ENCODE measurements at regions not wholly inside any gene's neighbourhood (a gene's known extent, or its start where the extent isn't known, plus 50 kb on each side); places are given as distances from the start of the nearest gene placed in this dataset.

DNA sequence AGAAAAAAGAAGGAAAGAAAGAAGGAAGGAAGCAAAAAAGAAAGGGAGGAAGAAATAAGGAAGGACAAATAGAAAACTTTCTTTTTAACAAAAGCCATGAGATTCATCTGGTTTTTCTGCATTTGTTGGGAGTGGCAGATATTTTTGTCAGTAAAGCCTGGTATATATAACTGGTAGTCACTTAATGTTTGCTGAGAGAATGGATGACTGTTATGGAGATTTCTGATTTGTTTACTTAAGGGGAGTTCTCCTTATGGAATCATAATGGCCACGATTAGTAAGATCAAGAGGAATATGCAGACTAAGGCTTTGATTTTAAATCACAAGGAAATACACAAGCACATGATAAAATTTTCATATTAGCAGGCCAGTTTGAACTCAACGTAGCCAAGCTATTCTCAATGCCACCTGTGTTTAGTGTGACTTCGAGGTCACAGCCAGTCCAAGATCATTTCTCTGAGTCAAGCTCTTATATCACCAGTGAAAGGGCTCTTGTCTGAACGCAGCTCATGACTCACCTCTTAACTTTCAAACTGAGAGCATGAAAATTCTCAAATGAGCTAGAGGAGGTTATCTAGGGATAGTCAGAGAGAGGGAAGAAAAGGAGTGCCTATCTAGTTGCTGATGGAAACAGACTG, 445.1 kb upstream of the ZMIZ1 start (continued):
- TF ChIP-seq, protein P1, sequence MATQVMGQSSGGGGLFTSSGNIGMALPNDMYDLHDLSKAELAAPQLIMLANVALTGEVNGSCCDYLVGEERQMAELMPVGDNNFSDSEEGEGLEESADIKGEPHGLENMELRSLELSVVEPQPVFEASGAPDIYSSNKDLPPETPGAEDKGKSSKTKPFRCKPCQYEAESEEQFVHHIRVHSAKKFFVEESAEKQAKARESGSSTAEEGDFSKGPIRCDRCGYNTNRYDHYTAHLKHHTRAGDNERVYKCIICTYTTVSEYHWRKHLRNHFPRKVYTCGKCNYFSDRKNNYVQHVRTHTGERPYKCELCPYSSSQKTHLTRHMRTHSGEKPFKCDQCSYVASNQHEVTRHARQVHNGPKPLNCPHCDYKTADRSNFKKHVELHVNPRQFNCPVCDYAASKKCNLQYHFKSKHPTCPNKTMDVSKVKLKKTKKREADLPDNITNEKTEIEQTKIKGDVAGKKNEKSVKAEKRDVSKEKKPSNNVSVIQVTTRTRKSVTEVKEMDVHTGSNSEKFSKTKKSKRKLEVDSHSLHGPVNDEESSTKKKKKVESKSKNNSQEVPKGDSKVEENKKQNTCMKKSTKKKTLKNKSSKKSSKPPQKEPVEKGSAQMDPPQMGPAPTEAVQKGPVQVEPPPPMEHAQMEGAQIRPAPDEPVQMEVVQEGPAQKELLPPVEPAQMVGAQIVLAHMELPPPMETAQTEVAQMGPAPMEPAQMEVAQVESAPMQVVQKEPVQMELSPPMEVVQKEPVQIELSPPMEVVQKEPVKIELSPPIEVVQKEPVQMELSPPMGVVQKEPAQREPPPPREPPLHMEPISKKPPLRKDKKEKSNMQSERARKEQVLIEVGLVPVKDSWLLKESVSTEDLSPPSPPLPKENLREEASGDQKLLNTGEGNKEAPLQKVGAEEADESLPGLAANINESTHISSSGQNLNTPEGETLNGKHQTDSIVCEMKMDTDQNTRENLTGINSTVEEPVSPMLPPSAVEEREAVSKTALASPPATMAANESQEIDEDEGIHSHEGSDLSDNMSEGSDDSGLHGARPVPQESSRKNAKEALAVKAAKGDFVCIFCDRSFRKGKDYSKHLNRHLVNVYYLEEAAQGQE (IDR thresholded peaks at IDR 0.05; ENCODE audit: low read depth, low read length), result 0 out of 2 replicates have a peak, but pooled peaks have one; percentile 45

DNA sequence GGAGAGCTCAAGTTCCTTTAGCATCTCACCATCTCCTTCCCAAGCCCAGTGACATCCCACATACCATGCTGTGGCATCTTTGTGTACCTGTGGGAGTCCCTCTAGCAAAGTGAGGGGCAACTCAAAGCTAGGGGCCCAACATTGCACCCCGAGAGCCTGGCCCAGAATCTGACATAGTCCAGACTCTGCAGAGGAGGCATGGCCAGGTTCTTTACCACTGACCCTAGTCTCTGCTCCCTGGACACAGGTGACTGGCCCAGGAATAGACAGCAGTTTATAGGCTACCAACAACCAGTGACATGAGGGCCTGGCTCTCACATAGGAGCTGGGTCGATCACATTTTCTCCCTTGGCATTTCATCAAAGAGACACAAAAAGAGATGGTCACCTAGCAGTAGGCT, 444.0 kb upstream of the ZMIZ1 start:
- Histone ChIP-seq H3K79me2 (ENCODE audit: insufficient read depth) (no peaks in the 10 kb centered on the region), H3K36me3 (replicated peaks in 1 of 2; ENCODE audit: control insufficient read depth in 1 of 2, insufficient read depth in 2 of 2, low read length in 1 of 2) (no peaks in the 10 kb centered on the region), H4K20me1 (ENCODE audit: insufficient read depth) (no peaks in the 10 kb centered on the region), H3K4me1 (ENCODE audit: control insufficient read depth in 1 of 2, insufficient read depth in 2 of 2, low read depth in 1 of 2, low read length in 1 of 2) (peaks cover 13 to 38% of the 10 kb centered on the region in 2 experiments; a peak in 3 of 4 replicates), H3K9me2 (no peaks in the 10 kb centered on the region), H3K9me3 (no peaks in the 10 kb centered on the region), H3K4me2 (no peak overlapping the region), H3F3A (replicated peaks; ENCODE audit: insufficient read depth) (peaks cover 11% of the 10 kb centered on the region), H3K9ac (no peak overlapping the region), H3K27me3 (ENCODE audit: insufficient read depth) (no peaks in the 10 kb centered on the region), H3K27ac (ENCODE audit: low read depth in 2 of 2, low read length in 1 of 2) (peak overlapping the region; percentile 75 to 91), H2AFZ (ENCODE audit: low read depth) (no peak overlapping the region), H3K4me3 (ENCODE audit: low read depth in 2 of 2, low read length in 1 of 2) (no peak overlapping the region)
- WGBS (ENCODE audit: low lambda C conversion rate), result 100% methylated on average over 1 of the region's 2 CpGs
- CTCF ChIA-PET, result interaction anchor here (0.9 to 1.6 kb wide), 3 partner anchors 33 to 570 kb away, joined by 4 read pairs; no protein-coding TSS in a partner anchor
- POLR2A ChIA-PET, result no interaction called here
- no peak for DNase-seq
- TF ChIP-seq TEAD4 (IDR thresholded peaks at IDR 0.05; ENCODE audit: borderline replicate concordance, insufficient read depth) (no peak), EP300 (IDR thresholded peaks at IDR 0.05; ENCODE audit: borderline replicate concordance in 1 of 2, low read depth in 1 of 2, low read length in 1 of 2) (no peak), FOSL2 (IDR thresholded peaks at IDR 0.05; ENCODE audit: borderline replicate concordance, low read depth) (no peak), JUND (IDR thresholded peaks at IDR 0.05) (no peak), ELF1 (IDR thresholded peaks at IDR 0.05) (no peak), RCOR1 (IDR thresholded peaks at IDR 0.05; ENCODE audit: low read length) (no peak), GABPA (IDR thresholded peaks at IDR 0.05; ENCODE audit: low read depth) (no peak), NFIC (IDR thresholded peaks at IDR 0.05; ENCODE audit: borderline replicate concordance) (no peak), GATA2 (CRISPR knock-in tag; IDR thresholded peaks at IDR 0.05) (no peak), NRF1 (IDR thresholded peaks at IDR 0.05; ENCODE audit: low read depth, low read length) (no peak), TCF12 (IDR thresholded peaks at IDR 0.05) (no peak), EZH2phosphoT487 (IDR thresholded peaks at IDR 0.05; ENCODE audit: borderline replicate concordance, low read depth) (no peak)
- TF ChIP-seq, protein P2, sequence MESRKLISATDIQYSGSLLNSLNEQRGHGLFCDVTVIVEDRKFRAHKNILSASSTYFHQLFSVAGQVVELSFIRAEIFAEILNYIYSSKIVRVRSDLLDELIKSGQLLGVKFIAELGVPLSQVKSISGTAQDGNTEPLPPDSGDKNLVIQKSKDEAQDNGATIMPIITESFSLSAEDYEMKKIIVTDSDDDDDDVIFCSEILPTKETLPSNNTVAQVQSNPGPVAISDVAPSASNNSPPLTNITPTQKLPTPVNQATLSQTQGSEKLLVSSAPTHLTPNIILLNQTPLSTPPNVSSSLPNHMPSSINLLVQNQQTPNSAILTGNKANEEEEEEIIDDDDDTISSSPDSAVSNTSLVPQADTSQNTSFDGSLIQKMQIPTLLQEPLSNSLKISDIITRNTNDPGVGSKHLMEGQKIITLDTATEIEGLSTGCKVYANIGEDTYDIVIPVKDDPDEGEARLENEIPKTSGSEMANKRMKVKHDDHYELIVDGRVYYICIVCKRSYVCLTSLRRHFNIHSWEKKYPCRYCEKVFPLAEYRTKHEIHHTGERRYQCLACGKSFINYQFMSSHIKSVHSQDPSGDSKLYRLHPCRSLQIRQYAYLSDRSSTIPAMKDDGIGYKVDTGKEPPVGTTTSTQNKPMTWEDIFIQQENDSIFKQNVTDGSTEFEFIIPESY (IDR thresholded peaks at IDR 0.05; ENCODE audit: borderline replicate concordance, low read depth), result no peak
- TF ChIP-seq, protein P3, sequence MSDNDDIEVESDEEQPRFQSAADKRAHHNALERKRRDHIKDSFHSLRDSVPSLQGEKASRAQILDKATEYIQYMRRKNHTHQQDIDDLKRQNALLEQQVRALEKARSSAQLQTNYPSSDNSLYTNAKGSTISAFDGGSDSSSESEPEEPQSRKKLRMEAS (IDR thresholded peaks at IDR 0.05; ENCODE audit: low read depth), result no peak
- TF ChIP-seq, protein P1 (IDR thresholded peaks at IDR 0.05; ENCODE audit: low read depth, low read length), result no peak
